Gastroesophageal sphincter (tissue), 3 donors: ENCODE measurements at regions not wholly inside any gene's neighbourhood (a gene's known extent, or its start where the extent isn't known, plus 50 kb on each side); places are given as distances from the start of the nearest gene placed in this dataset.

ENCODE experiments used
- CTCF ChIP-seq, 4 experiments: fragments of 200-600 bp in 2 of 4; fragments of 450-650 bp in 2 of 4; sonication (generic) in 1 of 4; IDR thresholded peaks; one replicate each; pipeline ENCODE4 v1.5.1; 2017 to 2019; ENCODE audit warnings: antibody characterized with exemption in 4 of 4, mild to moderate bottlenecking in 2 of 4, moderate library complexity in 2 of 4
- POLR2A ChIP-seq, 2 donors: fragments of 450-650 bp; IDR thresholded peaks; one replicate each; pipeline ENCODE4 v1.6.1; 2017; ENCODE audit warnings: antibody characterized with exemption in 2 of 2, mild to moderate bottlenecking in 2 of 2, moderate library complexity in 1 of 2
- POLR2AphosphoS5 ChIP-seq: sonication (generic); formaldehyde crosslinking; IDR thresholded peaks from one replicate; pipeline ENCODE4 v1.6.1; 2017; ENCODE audit warnings: antibody characterized with exemption

GRCh38 chr2:194343167-194343566 is 1313.9 kb upstream of the SLC39A10 start:
- no peak for TF ChIP-seq CTCF (IDR thresholded peaks at IDR 0.05)
- TF ChIP-seq POLR2AphosphoS5 = no peak
- no peak for TF ChIP-seq POLR2A (IDR thresholded peaks at IDR 0.05)
